PC-9 (cell line): ENCODE measurements at regions not wholly inside any gene's neighbourhood (a gene's known extent, or its start where the extent isn't known, plus 50 kb on each side); places are given as distances from the start of the nearest gene placed in this dataset.

Experiments
- CTCF ChIP-seq: fragments of 200-600 bp; sonication (generic); conservative IDR thresholded peaks from 2 replicates; pipeline ENCODE4 v1.6.1; 2017; ENCODE audit warnings: mixed run types, antibody characterized with exemption, mild to moderate bottlenecking, moderate library complexity
- EZH2 ChIP-seq: fragments of 200-600 bp; sonication (generic); IDR thresholded peaks from 2 replicates; pipeline ENCODE4 v1.8.0; 2017; ENCODE audit warnings: antibody characterized with exemption, low read depth

DNA sequence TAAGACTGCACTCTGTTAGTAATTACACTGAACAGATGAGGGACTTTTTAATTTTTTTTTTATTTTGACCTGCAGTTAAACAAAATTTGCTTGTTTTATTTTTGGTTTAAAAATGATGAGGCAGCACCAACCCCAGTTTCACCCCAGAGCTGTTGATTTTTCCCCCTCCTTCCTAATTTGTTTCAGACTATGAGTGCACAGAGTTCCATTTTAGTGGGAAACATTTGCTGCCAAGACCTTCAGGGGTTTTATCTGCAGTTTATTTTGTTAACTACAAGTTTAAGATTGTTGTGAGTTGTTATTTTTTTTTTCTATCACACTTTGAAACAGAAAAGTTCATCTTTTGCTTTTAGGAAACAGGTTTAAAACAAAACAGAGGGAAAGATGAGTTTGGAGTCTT, 455.9 kb upstream of the NR2F2 start:
- TF ChIP-seq EZH2: no peak
- TF ChIP-seq CTCF: no peak
